ENCODE measurements at regions not wholly inside any gene's neighbourhood (a gene's known extent, or its start where the extent isn't known, plus 50 kb on each side); places are given as distances from the start of the nearest gene placed in this dataset.

DNA sequence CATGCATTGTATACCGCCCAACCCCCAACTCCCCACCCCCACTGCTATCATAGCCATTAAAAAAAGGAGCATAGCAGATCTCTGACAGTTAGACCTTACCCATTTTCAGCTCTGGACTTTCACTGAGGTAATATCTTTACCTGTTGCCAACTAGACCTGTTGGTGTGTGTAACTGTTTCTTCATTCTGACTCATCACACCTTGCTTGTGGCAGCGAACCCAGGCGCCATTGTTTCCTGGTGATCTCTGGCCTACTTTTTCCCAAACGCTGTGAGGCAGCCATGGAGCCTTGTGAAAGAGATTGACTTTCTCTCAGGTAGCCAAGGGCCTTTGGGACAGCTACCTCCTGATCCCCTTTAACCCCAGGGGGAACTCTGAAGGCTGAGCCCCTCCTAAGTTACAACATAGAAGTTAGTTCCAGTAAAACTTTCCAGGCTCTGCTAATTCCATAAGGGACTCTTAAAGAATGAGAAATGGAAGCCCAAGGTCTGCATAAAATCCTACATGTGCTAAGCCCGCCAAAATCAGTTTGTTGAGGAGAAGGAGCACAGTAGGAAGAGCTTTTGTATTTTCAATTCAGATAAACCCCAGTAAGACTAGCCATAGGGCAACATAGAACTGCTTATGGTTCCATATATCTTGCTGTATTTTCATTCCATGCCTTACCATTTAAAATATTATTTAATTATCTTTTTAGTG, 196.1 kb upstream of the CAMK1G start:
- H3K9me3 ChIP-seq = no peaks in the 10 kb centered on the region
- DNase-seq (no peak), ATAC-seq (no peak), FAIRE-seq (no peak)
- no peak overlapping the region for H3K4me3 ChIP-seq
- H3K36me3 ChIP-seq = no peaks in the 10 kb centered on the region
- intact Hi-C loops (cut with DNase I) = no loop called here
- 83 to 89% methylated on average over 5 of the region's 5 CpGs for WGBS, 2 donors
- no peaks in the 10 kb centered on the region for H3K27me3 ChIP-seq
- TF ChIP-seq, protein P1, sequence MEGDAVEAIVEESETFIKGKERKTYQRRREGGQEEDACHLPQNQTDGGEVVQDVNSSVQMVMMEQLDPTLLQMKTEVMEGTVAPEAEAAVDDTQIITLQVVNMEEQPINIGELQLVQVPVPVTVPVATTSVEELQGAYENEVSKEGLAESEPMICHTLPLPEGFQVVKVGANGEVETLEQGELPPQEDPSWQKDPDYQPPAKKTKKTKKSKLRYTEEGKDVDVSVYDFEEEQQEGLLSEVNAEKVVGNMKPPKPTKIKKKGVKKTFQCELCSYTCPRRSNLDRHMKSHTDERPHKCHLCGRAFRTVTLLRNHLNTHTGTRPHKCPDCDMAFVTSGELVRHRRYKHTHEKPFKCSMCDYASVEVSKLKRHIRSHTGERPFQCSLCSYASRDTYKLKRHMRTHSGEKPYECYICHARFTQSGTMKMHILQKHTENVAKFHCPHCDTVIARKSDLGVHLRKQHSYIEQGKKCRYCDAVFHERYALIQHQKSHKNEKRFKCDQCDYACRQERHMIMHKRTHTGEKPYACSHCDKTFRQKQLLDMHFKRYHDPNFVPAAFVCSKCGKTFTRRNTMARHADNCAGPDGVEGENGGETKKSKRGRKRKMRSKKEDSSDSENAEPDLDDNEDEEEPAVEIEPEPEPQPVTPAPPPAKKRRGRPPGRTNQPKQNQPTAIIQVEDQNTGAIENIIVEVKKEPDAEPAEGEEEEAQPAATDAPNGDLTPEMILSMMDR (IDR thresholded peaks at IDR 0.05) = no peak
- no peaks in the 10 kb centered on the region for H3K4me1 ChIP-seq
- no peak overlapping the region for H3K27ac ChIP-seq

DNA sequence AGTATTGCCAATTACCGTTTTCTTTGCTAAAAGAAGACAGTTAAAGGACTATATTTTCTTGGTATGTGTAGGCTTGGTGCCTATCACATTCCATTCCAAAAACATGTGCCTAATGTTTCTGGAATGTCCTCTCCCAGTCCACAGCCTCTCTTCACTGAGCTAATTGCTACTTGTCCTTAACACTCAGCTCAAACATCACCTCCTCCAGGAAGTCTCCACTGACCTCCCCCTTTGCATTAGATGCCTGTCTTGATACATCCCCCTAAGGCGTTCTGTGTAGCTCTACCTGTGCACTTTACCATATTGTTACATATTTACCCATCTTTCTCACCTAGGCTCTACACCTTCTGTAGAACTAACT, 195.6 kb upstream of the CAMK1G start:
- no peaks in the 10 kb centered on the region for H3K36me3 ChIP-seq
- FAIRE-seq (no peak), ATAC-seq (no peak), DNase-seq (no peak)
- no peaks in the 10 kb centered on the region for H3K27me3 ChIP-seq
- H3K4me3 ChIP-seq = no peak overlapping the region
- WGBS, 2 donors = 83 to 97% methylated on average over 2 of the region's 2 CpGs
- intact Hi-C loops (cut with DNase I) = no loop called here
- TF ChIP-seq, protein P1 (IDR thresholded peaks at IDR 0.05) = no peak
- H3K27ac ChIP-seq = no peak overlapping the region
- H3K9me3 ChIP-seq = no peaks in the 10 kb centered on the region
- H3K4me1 ChIP-seq = no peaks in the 10 kb centered on the region

DNA sequence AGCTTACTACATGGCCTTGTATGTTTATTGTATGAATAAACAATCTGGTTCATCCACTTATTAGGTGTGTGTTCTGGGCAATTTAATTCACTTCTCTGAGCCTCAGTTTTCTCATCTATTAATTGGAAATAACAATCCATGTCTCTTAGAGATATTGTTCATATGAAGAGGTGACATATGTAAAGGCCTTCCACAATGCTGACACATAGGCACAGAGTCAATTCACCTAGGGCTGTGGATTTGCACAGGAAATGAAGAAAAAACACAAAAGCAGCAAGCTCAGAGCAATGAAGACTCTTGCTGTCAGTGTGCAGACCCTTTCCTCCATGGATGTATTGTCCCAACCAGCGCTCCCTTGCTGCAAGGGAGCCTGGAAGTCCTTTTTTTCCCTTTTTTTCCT, 195.2 kb upstream of the CAMK1G start:
- no peaks in the 10 kb centered on the region for H3K9me3 ChIP-seq
- no peaks in the 10 kb centered on the region for H3K36me3 ChIP-seq
- DNase-seq (no peak), FAIRE-seq (no peak), ATAC-seq (no peak)
- H3K27ac ChIP-seq = no peak overlapping the region
- intact Hi-C loops (cut with DNase I) = no loop called here
- WGBS, 2 donors = 89 to 100% methylated on average over 1 of the region's 1 CpG
- H3K4me1 ChIP-seq = no peaks in the 10 kb centered on the region
- H3K4me3 ChIP-seq = no peak overlapping the region
- no peaks in the 10 kb centered on the region for H3K27me3 ChIP-seq
- TF ChIP-seq, protein P1 (IDR thresholded peaks at IDR 0.05) = no peak

DNA sequence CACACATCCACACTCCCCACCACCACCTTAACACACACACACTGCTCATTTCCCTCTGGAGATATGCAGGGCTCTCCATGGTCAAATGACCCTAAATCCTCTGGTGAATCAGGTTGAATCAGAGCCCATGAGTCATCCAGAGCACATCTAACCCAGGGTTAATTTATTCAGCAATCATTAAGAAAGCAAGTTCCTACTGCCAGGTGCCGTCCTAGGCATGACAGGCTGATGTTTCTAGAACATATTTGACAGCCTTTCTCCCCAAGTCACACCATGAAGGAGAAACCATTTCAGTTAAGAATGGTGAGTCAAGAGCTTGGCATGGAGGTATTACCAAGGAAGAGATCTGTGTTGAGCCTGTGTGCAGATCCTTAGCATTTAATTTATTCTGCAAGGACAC, 194.3 kb upstream of the CAMK1G start:
- ATAC-seq (peak in 1 of 4 donors; percentile 37), DNase-seq (no peak), FAIRE-seq (no peak)
- WGBS, 2 donors = 63 to 68% methylated on average over 1 of the region's 1 CpG
- Histone ChIP-seq H3K4me1 (no peaks in the 10 kb centered on the region), H3K27me3 (no peaks in the 10 kb centered on the region), H3K36me3 (no peaks in the 10 kb centered on the region), H3K27ac (no peak overlapping the region), H3K4me3 (no peak overlapping the region), H3K9me3 (no peaks in the 10 kb centered on the region)
- intact Hi-C loops (cut with DNase I) = no loop called here
- TF ChIP-seq, protein P1 (IDR thresholded peaks at IDR 0.05) = no peak

DNA sequence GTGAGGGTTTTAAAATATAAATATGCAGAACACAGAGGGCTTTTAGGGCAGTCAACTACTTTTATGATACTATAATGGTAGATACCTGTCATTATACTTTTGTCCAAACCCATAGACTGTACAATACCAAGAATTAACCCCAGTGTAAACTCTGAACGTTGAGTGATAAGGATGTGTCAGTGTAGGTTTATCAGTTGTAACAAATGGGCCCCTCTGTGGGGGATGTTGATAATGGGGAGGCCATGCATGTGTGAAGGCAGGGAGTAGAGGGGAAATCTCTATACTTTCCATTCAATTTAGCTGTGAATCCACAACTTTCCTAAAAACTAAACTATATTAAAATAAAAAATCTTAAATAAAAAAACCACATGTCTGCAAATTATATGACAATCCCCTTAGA, 193.5 kb upstream of the CAMK1G start:
- Histone ChIP-seq H3K27me3 (no peaks in the 10 kb centered on the region), H3K4me1 (no peaks in the 10 kb centered on the region), H3K27ac (no peak overlapping the region), H3K4me3 (no peak overlapping the region), H3K9me3 (no peaks in the 10 kb centered on the region), H3K36me3 (no peaks in the 10 kb centered on the region)
- FAIRE-seq (no peak), DNase-seq (no peak), ATAC-seq (no peak)
- TF ChIP-seq, protein P1 (IDR thresholded peaks at IDR 0.05) = no peak
- intact Hi-C loops (cut with DNase I) = no loop called here
- WGBS, 2 donors = 34 to 35% methylated on average over 1 of the region's 1 CpG
